KMS-11 (cell line): ENCODE measurements at regions not wholly inside any gene's neighbourhood (a gene's known extent, or its start where the extent isn't known, plus 50 kb on each side); places are given as distances from the start of the nearest gene placed in this dataset.

Experiments
- H2AFZ ChIP-seq: fragments of 200-600 bp; sonication (generic); 2 replicates; pipeline ENCODE4 v1.6.1; 2016; ENCODE audit warnings: antibody characterized with exemption, mixed run types, low read depth
- H3K27ac ChIP-seq: fragments of 200-600 bp; sonication (generic); 2 replicates; pipeline ENCODE4 v1.6.1; 2016; ENCODE audit warnings: mild to moderate bottlenecking, mixed run types
- H3K27me3 ChIP-seq: fragments of 200-600 bp; sonication (generic); 2 replicates; pipeline ENCODE4 v1.6.1; 2017; ENCODE audit warnings: mild to moderate bottlenecking, low read depth, mixed run types, moderate library complexity; ENCODE audit not compliant: insufficient read depth
- H3K36me3 ChIP-seq: fragments of 200-600 bp; sonication (generic); 2 replicates; pipeline ENCODE4 v1.6.1; 2017; ENCODE audit warnings: mild to moderate bottlenecking, mixed run types; ENCODE audit not compliant: insufficient read depth
- H3K4me1 ChIP-seq: fragments of 200-600 bp; sonication (generic); 2 replicates; pipeline ENCODE4 v1.6.1; 2016; ENCODE audit warnings: mild to moderate bottlenecking, low read depth, mixed run types; ENCODE audit not compliant: poor library complexity, severe bottlenecking
- H3K4me2 ChIP-seq: fragments of 200-600 bp; sonication (generic); 2 replicates; pipeline ENCODE4 v1.7.0; 2016; ENCODE audit warnings: mild to moderate bottlenecking, mixed run types
- H3K4me3 ChIP-seq: fragments of 200-600 bp; sonication (generic); IDR thresholded peaks from 2 replicates; pipeline ENCODE4 v1.6.1; 2017; ENCODE audit warnings: low read depth, low read length, mixed read lengths; ENCODE audit not compliant: insufficient read depth
- H3K79me2 ChIP-seq: fragments of 200-600 bp; sonication (generic); 2 replicates; pipeline ENCODE4 v1.6.1; 2016; ENCODE audit warnings: low read depth, mixed run types; ENCODE audit not compliant: insufficient read depth
- H3K9ac ChIP-seq: fragments of 200-600 bp; sonication (generic); 2 replicates; pipeline ENCODE4 v1.6.1; 2016; ENCODE audit warnings: mild to moderate bottlenecking, mixed run types
- H4K20me1 ChIP-seq: fragments of 200-600 bp; sonication (generic); 2 replicates; pipeline ENCODE4 v1.6.1; 2016; ENCODE audit warnings: mild to moderate bottlenecking, mixed run types; ENCODE audit not compliant: insufficient read depth
- CTCF ChIP-seq: fragments of 200-600 bp; sonication (generic); conservative IDR thresholded peaks from 2 replicates; pipeline ENCODE4 v1.6.1; 2017; ENCODE audit warnings: low read depth, mild to moderate bottlenecking, antibody characterized with exemption, low read length, moderate library complexity, mixed read lengths

DNA sequence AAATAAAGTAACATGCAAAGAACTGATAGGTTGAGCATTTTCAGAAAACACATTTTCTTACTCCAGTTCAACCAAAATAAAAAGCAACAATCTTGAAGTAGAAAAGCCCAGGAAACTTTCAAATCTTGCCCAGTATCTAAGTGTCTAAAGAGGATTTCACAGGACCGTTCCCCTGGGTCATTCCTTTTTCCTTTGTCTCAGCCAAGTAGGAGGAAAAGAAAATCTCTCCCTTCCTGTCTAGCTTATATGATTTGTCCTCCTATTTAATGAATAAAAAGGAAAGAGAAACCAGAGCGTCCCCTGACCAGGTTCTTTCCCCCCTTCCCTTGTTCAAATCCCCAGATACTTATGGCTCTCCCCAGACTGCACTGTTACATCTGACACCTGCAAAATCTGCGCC is 248.0 kb downstream of the KCTD12 start:
- no peaks in the 10 kb centered on the region for H4K20me1 ChIP-seq
- no peak for TF ChIP-seq CTCF
- H2AFZ ChIP-seq: no peak overlapping the region
- H3K36me3 ChIP-seq: no peaks in the 10 kb centered on the region
- no peak overlapping the region for H3K4me3 ChIP-seq
- no peak overlapping the region for H3K4me2 ChIP-seq
- H3K79me2 ChIP-seq: no peaks in the 10 kb centered on the region
- H3K27me3 ChIP-seq: no peaks in the 10 kb centered on the region
- H3K4me1 ChIP-seq: no peaks in the 10 kb centered on the region
- H3K9ac ChIP-seq: no peak overlapping the region
- H3K27ac ChIP-seq: no peak overlapping the region

- no peaks in the 10 kb centered on the region for H3K36me3 ChIP-seq
- no peaks in the 10 kb centered on the region for H3K27me3 ChIP-seq
- H3K4me3 ChIP-seq: no peak overlapping the region
- no peaks in the 10 kb centered on the region for H3K4me1 ChIP-seq
- H3K27ac ChIP-seq: no peak overlapping the region
- H4K20me1 ChIP-seq: no peaks in the 10 kb centered on the region
- no peak overlapping the region for H2AFZ ChIP-seq
- TF ChIP-seq CTCF: no peak
- H3K4me2 ChIP-seq: no peak overlapping the region
- no peak overlapping the region for H3K9ac ChIP-seq
- H3K79me2 ChIP-seq: no peaks in the 10 kb centered on the region
Measured at GRCh38 chr13:76637641-76638141, 248.5 kb downstream of the KCTD12 start.

DNA sequence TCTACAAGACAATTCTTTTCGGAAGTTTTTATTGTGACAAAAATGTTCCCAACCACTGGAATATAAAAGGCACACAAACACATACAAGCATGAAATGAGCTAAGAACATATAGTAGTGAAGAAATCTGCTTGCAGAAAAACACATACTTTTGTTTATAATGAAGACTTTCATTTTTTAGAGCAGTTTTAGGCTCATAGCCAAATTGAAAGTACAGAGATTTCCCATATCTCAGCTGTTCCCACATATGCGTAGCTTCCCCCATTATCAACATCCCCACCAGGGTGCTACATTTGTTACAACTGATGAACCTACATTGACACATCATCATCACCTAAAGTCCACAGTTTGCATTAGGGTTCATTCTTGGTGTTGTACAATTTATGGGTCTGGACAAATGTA is 249.4 kb downstream of the KCTD12 start:
- Histone ChIP-seq H2AFZ (no peak overlapping the region), H3K4me3 (no peak overlapping the region), H3K36me3 (no peaks in the 10 kb centered on the region), H3K27me3 (no peaks in the 10 kb centered on the region), H3K9ac (no peak overlapping the region), H4K20me1 (no peaks in the 10 kb centered on the region), H3K4me1 (no peaks in the 10 kb centered on the region), H3K4me2 (no peak overlapping the region), H3K27ac (no peak overlapping the region), H3K79me2 (no peaks in the 10 kb centered on the region)
- no peak for TF ChIP-seq CTCF

- H2AFZ ChIP-seq: no peak overlapping the region
- TF ChIP-seq CTCF: no peak
- H3K4me2 ChIP-seq: no peak overlapping the region
- no peak overlapping the region for H3K4me3 ChIP-seq
- H3K36me3 ChIP-seq: no peaks in the 10 kb centered on the region
- H3K4me1 ChIP-seq: no peaks in the 10 kb centered on the region
- no peak overlapping the region for H3K9ac ChIP-seq
- no peak overlapping the region for H3K27ac ChIP-seq
- H4K20me1 ChIP-seq: no peaks in the 10 kb centered on the region
- H3K27me3 ChIP-seq: no peaks in the 10 kb centered on the region
- H3K79me2 ChIP-seq: no peaks in the 10 kb centered on the region
Measured at GRCh38 chr13:76635232-76636230, 250.7 kb downstream of the KCTD12 start.
